ENCODE measurements at regions not wholly inside any gene's neighbourhood (a gene's known extent, or its start where the extent isn't known, plus 50 kb on each side); places are given as distances from the start of the nearest gene placed in this dataset.

GRCh38 chr20:1757606-1758512, 100.3 kb upstream of the SIRPG start:
- Histone ChIP-seq H3K18ac (ENCODE audit: low read depth in 1 of 2, low read length in 2 of 2) (no peak overlapping the region), H2AK5ac (ENCODE audit: low read length, severe bottlenecking) (no peak overlapping the region), H2BK120ac (ENCODE audit: low read depth, low read length) (no peak overlapping the region), H3K36me3 (ENCODE audit: control insufficient read depth in 1 of 2, insufficient read depth in 2 of 2, low read depth in 1 of 2, low read length in 2 of 2) (no peaks in the 10 kb centered on the region), H3K9me3 (ENCODE audit: control insufficient read depth, low read length) (peaks cover 1% of the 10 kb centered on the region), H3K4me2 (ENCODE audit: low read length, poor library complexity, severe bottlenecking) (no peak overlapping the region), H3K27ac (ENCODE audit: low read length, poor library complexity, severe bottlenecking) (peak overlapping the region; percentile 64), H2BK15ac (ENCODE audit: low read depth, poor library complexity, severe bottlenecking) (no peak overlapping the region), H4K91ac (ENCODE audit: low read length) (no peak overlapping the region), H2BK5ac (ENCODE audit: low read depth, low read length, poor library complexity, severe bottlenecking) (no peak overlapping the region), H3K23ac (ENCODE audit: low read length in 2 of 2) (no peak overlapping the region), H4K8ac (ENCODE audit: low read length) (no peak overlapping the region), H3K9ac (ENCODE audit: low read length) (no peak overlapping the region), H3K27me3 (ENCODE audit: control insufficient read depth in 1 of 2, insufficient read depth in 1 of 2, low read length in 2 of 2) (no peaks in the 10 kb centered on the region), H3K4me3 (ENCODE audit: insufficient read depth in 1 of 2, low read depth in 1 of 2, low read length in 2 of 2) (no peak overlapping the region), H3K14ac (ENCODE audit: low read length in 2 of 2) (no peak overlapping the region), H3K4ac (ENCODE audit: low read depth in 1 of 2, low read length in 2 of 2) (no peak overlapping the region), H2BK12ac (ENCODE audit: low read length in 2 of 2) (no peak overlapping the region), H2AFZ (ENCODE audit: low read depth, low read length) (no peak overlapping the region), H3K79me1 (replicated peaks; ENCODE audit: low read length, poor library complexity, severe bottlenecking) (no peaks in the 10 kb centered on the region), H3K4me1 (ENCODE audit: control insufficient read depth, insufficient read depth, low read depth, low read length) (peaks cover 4% of the 10 kb centered on the region)
- WGBS, result 85% methylated on average over 3 of the region's 5 CpGs
- DNase-seq, result no peak

- H3K4ac ChIP-seq (ENCODE audit: low read depth in 1 of 2, low read length in 2 of 2), result no peak overlapping the region
- H2BK12ac ChIP-seq (ENCODE audit: low read length in 2 of 2), result no peak overlapping the region
- H2BK5ac ChIP-seq (ENCODE audit: low read depth, low read length, poor library complexity, severe bottlenecking), result no peak overlapping the region
- H3K36me3 ChIP-seq (ENCODE audit: control insufficient read depth in 1 of 2, insufficient read depth in 2 of 2, low read depth in 1 of 2, low read length in 2 of 2), result no peaks in the 10 kb centered on the region
- no peaks in the 10 kb centered on the region for H3K27me3 ChIP-seq (ENCODE audit: control insufficient read depth in 1 of 2, insufficient read depth in 1 of 2, low read length in 2 of 2)
- H2AK5ac ChIP-seq (ENCODE audit: low read length, severe bottlenecking), result no peak overlapping the region
- H3K14ac ChIP-seq (ENCODE audit: low read length in 2 of 2), result no peak overlapping the region
- H3K27ac ChIP-seq (ENCODE audit: low read length, poor library complexity, severe bottlenecking), result no peak overlapping the region
- H3K4me2 ChIP-seq (ENCODE audit: low read length, poor library complexity, severe bottlenecking), result no peak overlapping the region
- H2BK120ac ChIP-seq (ENCODE audit: low read depth, low read length), result no peak overlapping the region
- peak; percentile 42 for DNase-seq
- H3K9me3 ChIP-seq (ENCODE audit: control insufficient read depth, low read length), result peaks cover 9% of the 10 kb centered on the region
- no peak overlapping the region for H2AFZ ChIP-seq (ENCODE audit: low read depth, low read length)
- no peak overlapping the region for H2BK15ac ChIP-seq (ENCODE audit: low read depth, poor library complexity, severe bottlenecking)
- H4K91ac ChIP-seq (ENCODE audit: low read length), result no peak overlapping the region
- H3K79me1 ChIP-seq (replicated peaks; ENCODE audit: low read length, poor library complexity, severe bottlenecking), result no peaks in the 10 kb centered on the region
- peaks cover 4% of the 10 kb centered on the region for H3K4me1 ChIP-seq (ENCODE audit: control insufficient read depth, insufficient read depth, low read depth, low read length)
- H3K23ac ChIP-seq (ENCODE audit: low read length in 2 of 2), result no peak overlapping the region
- no peak overlapping the region for H3K9ac ChIP-seq (ENCODE audit: low read length)
- no peak overlapping the region for H3K4me3 ChIP-seq (ENCODE audit: insufficient read depth in 1 of 2, low read depth in 1 of 2, low read length in 2 of 2)
- H3K18ac ChIP-seq (ENCODE audit: low read depth in 1 of 2, low read length in 2 of 2), result no peak overlapping the region
- H4K8ac ChIP-seq (ENCODE audit: low read length), result no peak overlapping the region
Observed at GRCh38 chr20:1757072-1757471, 99.5 kb upstream of the SIRPG start.

GRCh38 chr20:1754749-1755148, 97.2 kb upstream of the SIRPG start:
- Histone ChIP-seq H3K4me1 (ENCODE audit: control insufficient read depth, insufficient read depth, low read depth, low read length) (peaks cover 2% of the 10 kb centered on the region), H3K14ac (ENCODE audit: low read length in 2 of 2) (no peak overlapping the region), H2BK120ac (ENCODE audit: low read depth, low read length) (no peak overlapping the region), H3K4ac (ENCODE audit: low read depth in 1 of 2, low read length in 2 of 2) (no peak overlapping the region), H3K36me3 (ENCODE audit: control insufficient read depth in 1 of 2, insufficient read depth in 2 of 2, low read depth in 1 of 2, low read length in 2 of 2) (no peaks in the 10 kb centered on the region), H2BK5ac (ENCODE audit: low read depth, low read length, poor library complexity, severe bottlenecking) (no peak overlapping the region), H2AFZ (ENCODE audit: low read depth, low read length) (no peak overlapping the region), H4K91ac (ENCODE audit: low read length) (no peak overlapping the region), H2BK15ac (ENCODE audit: low read depth, poor library complexity, severe bottlenecking) (no peak overlapping the region), H3K9me3 (ENCODE audit: control insufficient read depth, low read length) (peaks cover 20% of the 10 kb centered on the region), H4K8ac (ENCODE audit: low read length) (no peak overlapping the region), H3K9ac (ENCODE audit: low read length) (no peak overlapping the region), H3K4me2 (ENCODE audit: low read length, poor library complexity, severe bottlenecking) (no peak overlapping the region), H3K23ac (ENCODE audit: low read length in 2 of 2) (no peak overlapping the region), H3K27me3 (ENCODE audit: control insufficient read depth in 1 of 2, insufficient read depth in 1 of 2, low read length in 2 of 2) (no peaks in the 10 kb centered on the region), H3K79me1 (replicated peaks; ENCODE audit: low read length, poor library complexity, severe bottlenecking) (no peaks in the 10 kb centered on the region), H2AK5ac (ENCODE audit: low read length, severe bottlenecking) (no peak overlapping the region), H3K4me3 (ENCODE audit: insufficient read depth in 1 of 2, low read depth in 1 of 2, low read length in 2 of 2) (no peak overlapping the region), H3K18ac (ENCODE audit: low read depth in 1 of 2, low read length in 2 of 2) (no peak overlapping the region), H3K27ac (ENCODE audit: low read length, poor library complexity, severe bottlenecking) (no peak overlapping the region), H2BK12ac (ENCODE audit: low read length in 2 of 2) (no peak overlapping the region)
- no peak for DNase-seq
- WGBS, result 73% methylated on average over 4 of the region's 4 CpGs

- no peak overlapping the region for H2BK5ac ChIP-seq (ENCODE audit: low read depth, low read length, poor library complexity, severe bottlenecking)
- DNase-seq, result no peak
- H3K4ac ChIP-seq (ENCODE audit: low read depth in 1 of 2, low read length in 2 of 2), result no peak overlapping the region
- H3K9me3 ChIP-seq (ENCODE audit: control insufficient read depth, low read length), result peaks cover 20% of the 10 kb centered on the region
- H3K18ac ChIP-seq (ENCODE audit: low read depth in 1 of 2, low read length in 2 of 2), result no peak overlapping the region
- no peak overlapping the region for H4K8ac ChIP-seq (ENCODE audit: low read length)
- H2AK5ac ChIP-seq (ENCODE audit: low read length, severe bottlenecking), result no peak overlapping the region
- H3K27me3 ChIP-seq (ENCODE audit: control insufficient read depth in 1 of 2, insufficient read depth in 1 of 2, low read length in 2 of 2), result no peaks in the 10 kb centered on the region
- no peak overlapping the region for H2BK120ac ChIP-seq (ENCODE audit: low read depth, low read length)
- no peak overlapping the region for H3K27ac ChIP-seq (ENCODE audit: low read length, poor library complexity, severe bottlenecking)
- H4K91ac ChIP-seq (ENCODE audit: low read length), result no peak overlapping the region
- no peak overlapping the region for H2BK15ac ChIP-seq (ENCODE audit: low read depth, poor library complexity, severe bottlenecking)
- H3K23ac ChIP-seq (ENCODE audit: low read length in 2 of 2), result no peak overlapping the region
- peaks cover 2% of the 10 kb centered on the region for H3K4me1 ChIP-seq (ENCODE audit: control insufficient read depth, insufficient read depth, low read depth, low read length)
- WGBS, result 81% methylated on average over 2 of the region's 2 CpGs
- H3K79me1 ChIP-seq (replicated peaks; ENCODE audit: low read length, poor library complexity, severe bottlenecking), result no peaks in the 10 kb centered on the region
- no peak overlapping the region for H2AFZ ChIP-seq (ENCODE audit: low read depth, low read length)
- no peak overlapping the region for H3K9ac ChIP-seq (ENCODE audit: low read length)
- no peaks in the 10 kb centered on the region for H3K36me3 ChIP-seq (ENCODE audit: control insufficient read depth in 1 of 2, insufficient read depth in 2 of 2, low read depth in 1 of 2, low read length in 2 of 2)
- H2BK12ac ChIP-seq (ENCODE audit: low read length in 2 of 2), result no peak overlapping the region
- H3K4me3 ChIP-seq (ENCODE audit: insufficient read depth in 1 of 2, low read depth in 1 of 2, low read length in 2 of 2), result no peak overlapping the region
- no peak overlapping the region for H3K4me2 ChIP-seq (ENCODE audit: low read length, poor library complexity, severe bottlenecking)
- no peak overlapping the region for H3K14ac ChIP-seq (ENCODE audit: low read length in 2 of 2)
Observed at GRCh38 chr20:1754306-1754705, 96.7 kb upstream of the SIRPG start.

Data from mesenchymal stem cell (in vitro differentiated cells and primary cell).